Liver (tissue), 8 donors: ENCODE measurements at regions not wholly inside any gene's neighbourhood (a gene's known extent, or its start where the extent isn't known, plus 50 kb on each side); places are given as distances from the start of the nearest gene placed in this dataset.

Experiments used
- DNase-seq: peaks from one replicate; pipeline ENCODE4 v3.0.0-alpha.2; 2017; ENCODE audit warnings: low spot score
- H3K27ac ChIP-seq, 2 donors: one replicate each; pipeline ENCODE4 v1.7.0; 2013; ENCODE audit warnings: inconsistent platforms in 2 of 2, low read length in 2 of 2, control low read depth in 1 of 2, low read depth in 1 of 2, mild to moderate bottlenecking in 1 of 2
- H3K27me3 ChIP-seq, 4 donors: one replicate each; pipeline versions ENCODE4 v1.6.1 to v1.7.0; 2013; ENCODE audit warnings: low read length in 3 of 4, inconsistent platforms in 1 of 4, mild to moderate bottlenecking in 1 of 4, moderate library complexity in 1 of 4; ENCODE audit not compliant: control insufficient read depth in 4 of 4, insufficient read depth in 4 of 4
- H3K36me3 ChIP-seq, 4 donors: one replicate each; pipeline versions ENCODE4 v1.6.1 to v1.7.0; 2013; ENCODE audit warnings: low read length in 3 of 4, mild to moderate bottlenecking in 3 of 4, low read depth in 1 of 4, moderate library complexity in 1 of 4; ENCODE audit not compliant: control insufficient read depth in 4 of 4, insufficient read depth in 3 of 4
- H3K4me1 ChIP-seq, 4 donors: one replicate each; pipeline versions ENCODE4 v1.6.1 to v1.7.0; 2013; ENCODE audit warnings: low read length in 3 of 4, mild to moderate bottlenecking in 3 of 4, moderate library complexity in 1 of 4; ENCODE audit not compliant: control insufficient read depth in 4 of 4, insufficient read depth in 4 of 4
- H3K4me3 ChIP-seq, 3 donors: one replicate each; pipeline versions ENCODE4 v1.6.1 to v1.7.0; 2013; ENCODE audit warnings: low read length in 3 of 3, control low read depth in 1 of 3, low read depth in 1 of 3, mild to moderate bottlenecking in 1 of 3
- H3K9ac ChIP-seq, 2 donors: one replicate each; pipeline ENCODE4 v1.7.0; 2013; ENCODE audit warnings: low read length in 2 of 2, mild to moderate bottlenecking in 2 of 2, moderate library complexity in 2 of 2, control low read depth in 1 of 2, low read depth in 1 of 2
- H3K9me3 ChIP-seq, 4 donors: one replicate each; pipeline versions ENCODE4 v1.6.1 to v1.7.0; 2013; ENCODE audit warnings: low read length in 3 of 4; ENCODE audit not compliant: control insufficient read depth in 4 of 4
- CTCF ChIP-seq: fragments of 150-350 bp; IDR thresholded peaks from 2 replicates; pipeline ENCODE4 v1.5.1; 2017; ENCODE audit warnings: improper control_type of control experiment, low read depth, low read length; ENCODE audit not compliant: missing input control
- FOXA1 ChIP-seq: IDR thresholded peaks from 2 replicates; pipeline ENCODE4 v1.6.1; 2016; ENCODE audit warnings: antibody characterized with exemption
- FOXA2 ChIP-seq: IDR thresholded peaks from 2 replicates; pipeline ENCODE4 v1.6.1; 2016; ENCODE audit warnings: antibody characterized with exemption
- GABPA ChIP-seq, 2 donors: IDR thresholded peaks in 1 of 2; conservative IDR thresholded peaks in 1 of 2; 2 replicates each; pipeline ENCODE4 v1.6.1; 2016; ENCODE audit warnings: antibody characterized with exemption in 2 of 2, mild to moderate bottlenecking in 1 of 2, moderate library complexity in 1 of 2
- HNF4A ChIP-seq, 2 donors: conservative IDR thresholded peaks; 2 replicates each; pipeline ENCODE4 v1.6.1; 2016; ENCODE audit warnings: antibody characterized with exemption in 2 of 2, mild to moderate bottlenecking in 2 of 2
- HNF4G ChIP-seq: IDR thresholded peaks from 2 replicates; pipeline ENCODE4 v1.6.1; 2016; ENCODE audit warnings: antibody characterized with exemption
- JUND ChIP-seq, 2 donors: IDR thresholded peaks; 2 replicates each; pipeline ENCODE4 v1.6.1; 2016; ENCODE audit warnings: antibody characterized with exemption in 2 of 2
- MAX ChIP-seq: IDR thresholded peaks from 2 replicates; pipeline ENCODE4 v1.6.1; 2016; ENCODE audit warnings: antibody characterized with exemption
- NR2F2 ChIP-seq: IDR thresholded peaks from 2 replicates; pipeline ENCODE4 v1.6.1; 2016; ENCODE audit warnings: antibody characterized with exemption
- RAD21 ChIP-seq, 2 donors: IDR thresholded peaks; 2 replicates each; pipeline ENCODE4 v1.6.1; 2016; ENCODE audit warnings: antibody characterized with exemption in 2 of 2, mild to moderate bottlenecking in 2 of 2
- REST ChIP-seq: IDR thresholded peaks from 2 replicates; pipeline ENCODE4 v1.6.1; 2016; ENCODE audit warnings: antibody characterized with exemption, mild to moderate bottlenecking
- RXRA ChIP-seq, 2 donors: IDR thresholded peaks; 2 replicates each; pipeline ENCODE4 v1.6.1; 2017 to 2018; ENCODE audit warnings: antibody characterized with exemption in 2 of 2, mild to moderate bottlenecking in 1 of 2
- SP1 ChIP-seq: IDR thresholded peaks from 2 replicates; pipeline ENCODE4 v1.6.1; 2018; ENCODE audit warnings: antibody characterized with exemption, mild to moderate bottlenecking
- TAF1 ChIP-seq: conservative IDR thresholded peaks from 2 replicates; pipeline ENCODE4 v1.6.1; 2016; ENCODE audit warnings: antibody characterized with exemption, mild to moderate bottlenecking
- YY1 ChIP-seq: IDR thresholded peaks from 2 replicates; pipeline ENCODE4 v1.6.1; 2016; ENCODE audit warnings: antibody characterized with exemption, mild to moderate bottlenecking
- WGBS: extraction: QIAGEN DNeasy Blood & Tissue Kit; methylation state at CpG from one replicate; pipeline ENCODE4 v1.1.7; 2013; 5-methylcytosine and 5-hydroxymethylcytosine counted together
- donor health status: healthy.
- donor health status: healthy.
- donor health status: healthy.
- donor health status: healthy.
- donor health status: healthy.

GRCh38 chr12:131194166-131194565 is 240.5 kb downstream of the ADGRD1 start (continued):
- no peak for TF ChIP-seq REST

GRCh38 chr12:131195796-131196195 is 242.1 kb downstream of the ADGRD1 start:
- H3K36me3 ChIP-seq: no peaks in the 10 kb centered on the region
- 85% methylated on average over 9 of the region's 9 CpGs for WGBS
- H3K27me3 ChIP-seq: peaks cover 0 to 4% (median 0%) of the 10 kb centered on the region in 4 donors
- no peaks in the 10 kb centered on the region for H3K4me1 ChIP-seq
- no peak overlapping the region for H3K9ac ChIP-seq
- H3K27ac ChIP-seq: no peak overlapping the region
- DNase-seq: no peak
- H3K9me3 ChIP-seq: peaks cover 0 to 4% (median 2%) of the 10 kb centered on the region in 4 donors
- no peak for TF ChIP-seq TAF1
- TF ChIP-seq CTCF: no peak
- no peak for TF ChIP-seq REST
- no peak for TF ChIP-seq HNF4A (conservative IDR thresholded peaks at IDR 0.05)
- no peak for TF ChIP-seq SP1
- no peak for TF ChIP-seq NR2F2
- TF ChIP-seq GABPA (IDR thresholded peaks at IDR 0.05 in 1 of 2, conservative IDR thresholded peaks at IDR 0.05 in 1 of 2): no peak
- TF ChIP-seq RXRA (IDR thresholded peaks at IDR 0.05): no peak
- TF ChIP-seq YY1: no peak
- TF ChIP-seq MAX: no peak
- TF ChIP-seq JUND (IDR thresholded peaks at IDR 0.05): no peak
- TF ChIP-seq FOXA1: no peak
- no peak overlapping the region for H3K4me3 ChIP-seq

GRCh38 chr12:131196220-131196619 is 242.5 kb downstream of the ADGRD1 start:
- H3K36me3 ChIP-seq: no peaks in the 10 kb centered on the region
- H3K9me3 ChIP-seq: peaks cover 0 to 4% (median 2%) of the 10 kb centered on the region in 4 donors
- peaks cover 0 to 4% (median 0%) of the 10 kb centered on the region in 4 donors for H3K27me3 ChIP-seq
- 67% methylated on average over 4 of the region's 4 CpGs for WGBS
- no peak for DNase-seq
- H3K4me1 ChIP-seq: no peaks in the 10 kb centered on the region
- H3K4me3 ChIP-seq: no peak overlapping the region
- H3K9ac ChIP-seq: no peak overlapping the region
- H3K27ac ChIP-seq: no peak overlapping the region
- TF ChIP-seq MAX (no peak), YY1 (no peak), FOXA1 (no peak), HNF4G (no peak), RXRA (IDR thresholded peaks at IDR 0.05) (no peak), NR2F2 (no peak), TAF1 (no peak), RAD21 (IDR thresholded peaks at IDR 0.05) (no peak), REST (no peak), GABPA (IDR thresholded peaks at IDR 0.05 in 1 of 2, conservative IDR thresholded peaks at IDR 0.05 in 1 of 2) (no peak), SP1 (no peak), FOXA2 (no peak)
